Endothelial cell of umbilical vein (primary cell): ENCODE measurements at regions not wholly inside any gene's neighbourhood (a gene's known extent, or its start where the extent isn't known, plus 50 kb on each side); places are given as distances from the start of the nearest gene placed in this dataset.

Source experiments
- BruUV-seq: library from RNA; stranded (reverse); fragments of 400-500 nt; replicated peaks from 2 replicates; lab custom pipeline; 2021; lab: Mats Ljungman, UMichigan
- CTCF ChIA-PET: fragments of 300-600, 350-600 bp; sonication (Branson Sonifier 250); formaldehyde crosslinking; loops from one replicate; lab custom pipeline; 2021; ENCODE audit warnings: antibody characterized with exemption, inconsistent platforms; lab: Charles Lee
- POLR2A ChIA-PET: fragments of 300-600, 350-600 bp; sonication (Branson Sonifier 250); formaldehyde crosslinking; loops from one replicate; lab custom pipeline; 2021; ENCODE audit warnings: antibody characterized with exemption, inconsistent platforms; lab: Charles Lee
- DNase-seq: peaks from one replicate; pipeline ENCODE4 v3.0.0-alpha.2; 2011; ENCODE audit warnings: low read depth, low spot score
- FAIRE-seq: peaks from 2 replicates; lab custom pipeline; 2011; peaks lifted over from hg19 to GRCh38; lab: Jason Lieb, UNC
- H2AFZ ChIP-seq: 2 replicates; pipeline ENCODE4 v1.6.0; 2012; ENCODE audit warnings: low read depth, low read length, control low read depth, inconsistent platforms
- H3K27ac ChIP-seq: 2 replicates; pipeline ENCODE4 v1.5.1; 2011; ENCODE audit warnings: low read depth, mild to moderate bottlenecking, control low read depth, low read length, moderate library complexity; ENCODE audit not compliant: insufficient read depth
- H3K27me3 ChIP-seq, 2 experiments: 2 replicates each; pipeline versions ENCODE4 v1.6.0 to v1.6.1; 2011; ENCODE audit warnings: low read length in 2 of 2, mixed read lengths in 1 of 2; ENCODE audit not compliant: control insufficient read depth in 2 of 2, insufficient read depth in 2 of 2
- H3K36me3 ChIP-seq, 2 experiments: 2 replicates in 1 of 2; 3 replicates in 1 of 2; pipeline ENCODE4 v1.5.1; 2011; ENCODE audit warnings: low read length in 2 of 2, mild to moderate bottlenecking in 1 of 2, moderate library complexity in 1 of 2; ENCODE audit not compliant: control insufficient read depth in 2 of 2, insufficient read depth in 2 of 2; ENCODE audit errors: extremely low read depth in 1 of 2
- H3K4me1 ChIP-seq: 3 replicates; pipeline ENCODE4 v1.5.1; 2011; ENCODE audit warnings: mild to moderate bottlenecking, low read length; ENCODE audit not compliant: control insufficient read depth, insufficient read depth; ENCODE audit errors: extremely low read depth
- H3K4me2 ChIP-seq: 2 replicates; pipeline ENCODE4 v1.6.1; 2011; ENCODE audit warnings: low read length, control low read depth, mixed read lengths; ENCODE audit not compliant: insufficient read depth
- H3K4me3 ChIP-seq, 3 experiments: fragments of 200-600 bp in 1 of 3; sonication (generic), shearing (Covaris generic) in 1 of 3; replicated peaks in 1 of 3; 2 replicates each; pipeline ENCODE4 v1.5.1; 2011 to 2016; ENCODE audit warnings: control low read depth in 3 of 3, low read length in 3 of 3, mild to moderate bottlenecking in 2 of 3, inconsistent platforms in 1 of 3, low read depth in 1 of 3, moderate library complexity in 1 of 3; ENCODE audit not compliant: insufficient read depth in 1 of 3
- H3K79me2 ChIP-seq: 2 replicates; pipeline ENCODE4 v1.6.0; 2012; ENCODE audit warnings: low read length, inconsistent platforms; ENCODE audit not compliant: control insufficient read depth, insufficient read depth
- H3K9ac ChIP-seq: replicated peaks from 2 replicates; pipeline ENCODE3; 2011; ENCODE audit warnings: low read length, control low read depth; ENCODE audit not compliant: insufficient read depth; ENCODE audit errors: extremely low read depth
- H3K9me1 ChIP-seq: replicated peaks from 3 replicates; pipeline ENCODE4 v1.6.0; 2011; ENCODE audit warnings: mild to moderate bottlenecking, low read length; ENCODE audit not compliant: control insufficient read depth, insufficient read depth; ENCODE audit errors: extremely low read depth
- H3K9me3 ChIP-seq: replicated peaks from 2 replicates; pipeline ENCODE4 v1.5.1; 2012; ENCODE audit warnings: low read length, inconsistent platforms; ENCODE audit not compliant: control insufficient read depth, insufficient read depth
- H4K20me1 ChIP-seq: replicated peaks from 2 replicates; pipeline ENCODE3; 2011; ENCODE audit warnings: mild to moderate bottlenecking, low read length; ENCODE audit not compliant: control insufficient read depth, insufficient read depth; ENCODE audit errors: extremely low read depth
- EZH2 ChIP-seq: IDR thresholded peaks from 2 replicates; pipeline ENCODE4 v1.6.1; 2012; ENCODE audit warnings: borderline replicate concordance, low read depth, mild to moderate bottlenecking, moderate library complexity, low read length, inconsistent platforms; ENCODE audit not compliant: severe bottlenecking
- FOS ChIP-seq: IDR thresholded peaks from 2 replicates; pipeline ENCODE4 v1.6.1; 2011; ENCODE audit warnings: mild to moderate bottlenecking, low read length, moderate library complexity, borderline replicate concordance; ENCODE audit not compliant: insufficient read depth
- GATA2 ChIP-seq: IDR thresholded peaks from 2 replicates; pipeline ENCODE4 v1.7.0; 2011; ENCODE audit warnings: low read depth, mild to moderate bottlenecking, moderate library complexity, mixed read lengths, low read length; ENCODE audit not compliant: insufficient read length, insufficient read depth
- JUN ChIP-seq: IDR thresholded peaks from 2 replicates; pipeline ENCODE4 v1.6.1; 2011; ENCODE audit warnings: borderline replicate concordance, low read depth; ENCODE audit not compliant: insufficient read length, insufficient read depth
- MYC ChIP-seq: IDR thresholded peaks from one replicate; pipeline ENCODE4 v1.6.1; 2011; ENCODE audit warnings: mild to moderate bottlenecking, low read depth, low read length
- POLR2A ChIP-seq: IDR thresholded peaks from 2 replicates; pipeline ENCODE4 v1.6.1; 2012; ENCODE audit warnings: low read depth, mild to moderate bottlenecking, control low read depth, low read length
- POLR2AphosphoS5 ChIP-seq: IDR thresholded peaks from 2 replicates; pipeline ENCODE4 v1.6.1; 2012; ENCODE audit warnings: low read depth, mild to moderate bottlenecking, control low read depth, low read length, moderate library complexity; ENCODE audit not compliant: insufficient read depth
- dilution Hi-C: fragments of 300-500 bp; cut with MboI; formaldehyde crosslinking; loops from one replicate; pipeline ENCODE4 v1.15.0; 2019; ENCODE audit warnings: low sequenced_read_pairs; ENCODE audit not compliant: extremely low pct_ligation_motif_present
- intact Hi-C: fragments of 100-400 bp; cut with micrococcal nuclease; formaldehyde crosslinking; loops from one replicate; pipeline ENCODE4 v1.10.0; 2022
- TF ChIP-seq, protein P1 (sequence below), 2 donors: IDR thresholded peaks; 1 replicate in 1 of 2; 2 replicates in 1 of 2; pipeline ENCODE4 v1.5.1; 2011; ENCODE audit warnings: low read length in 2 of 2, mild to moderate bottlenecking in 2 of 2, moderate library complexity in 2 of 2, control low read depth in 1 of 2, inconsistent platforms in 1 of 2, low read depth in 1 of 2; ENCODE audit not compliant: insufficient read depth in 1 of 2; ENCODE audit errors: extremely low read depth in 1 of 2
- TF ChIP-seq, protein P2 (sequence below): IDR thresholded peaks from 2 replicates; pipeline ENCODE4 v1.6.1; 2011; ENCODE audit not compliant: insufficient read depth, insufficient read length

DNA sequence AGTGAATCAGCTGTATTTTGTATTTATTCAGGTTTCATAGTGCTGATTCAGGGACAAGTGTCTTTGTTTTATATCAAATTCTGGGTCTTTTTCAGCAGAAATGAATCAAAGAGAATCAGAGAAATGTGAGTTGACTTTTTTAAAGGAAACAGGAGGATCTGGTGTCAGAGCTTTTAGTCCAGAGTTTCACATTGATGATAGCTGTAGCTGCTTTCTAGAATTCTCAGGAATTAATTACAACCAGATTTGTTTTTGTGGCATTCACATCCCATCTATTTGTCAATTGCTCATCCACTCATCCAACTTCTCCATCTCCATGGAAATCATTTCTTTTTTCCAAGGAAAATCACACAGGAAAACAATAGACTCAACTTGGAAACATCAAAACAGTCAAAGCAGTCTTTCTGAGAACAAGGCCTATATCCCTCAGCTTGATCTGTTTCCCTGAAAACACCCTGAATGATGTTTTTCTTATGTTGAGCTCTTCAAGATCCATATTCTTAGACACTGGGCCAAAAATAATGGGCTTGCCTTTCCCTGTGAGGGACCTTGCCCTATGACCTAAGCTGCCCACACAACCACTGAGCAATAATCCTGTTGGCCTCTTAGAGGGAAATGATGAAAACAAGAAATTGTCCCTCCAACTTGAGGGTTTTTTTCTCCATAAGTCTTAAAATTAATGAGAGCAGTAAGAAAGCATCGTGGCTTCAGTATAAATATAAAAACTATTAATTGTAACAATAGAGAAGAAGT is 249.5 kb upstream of the FN1 start:
- no TSS peak for BruUV-seq
- FAIRE-seq (peak; percentile 43), DNase-seq (no peak)
- TF ChIP-seq GATA2 (no peak), FOS (no peak), JUN (no peak), MYC (no peak), POLR2AphosphoS5 (no peak), POLR2A (no peak), EZH2 (no peak)
- TF ChIP-seq, protein P1, sequence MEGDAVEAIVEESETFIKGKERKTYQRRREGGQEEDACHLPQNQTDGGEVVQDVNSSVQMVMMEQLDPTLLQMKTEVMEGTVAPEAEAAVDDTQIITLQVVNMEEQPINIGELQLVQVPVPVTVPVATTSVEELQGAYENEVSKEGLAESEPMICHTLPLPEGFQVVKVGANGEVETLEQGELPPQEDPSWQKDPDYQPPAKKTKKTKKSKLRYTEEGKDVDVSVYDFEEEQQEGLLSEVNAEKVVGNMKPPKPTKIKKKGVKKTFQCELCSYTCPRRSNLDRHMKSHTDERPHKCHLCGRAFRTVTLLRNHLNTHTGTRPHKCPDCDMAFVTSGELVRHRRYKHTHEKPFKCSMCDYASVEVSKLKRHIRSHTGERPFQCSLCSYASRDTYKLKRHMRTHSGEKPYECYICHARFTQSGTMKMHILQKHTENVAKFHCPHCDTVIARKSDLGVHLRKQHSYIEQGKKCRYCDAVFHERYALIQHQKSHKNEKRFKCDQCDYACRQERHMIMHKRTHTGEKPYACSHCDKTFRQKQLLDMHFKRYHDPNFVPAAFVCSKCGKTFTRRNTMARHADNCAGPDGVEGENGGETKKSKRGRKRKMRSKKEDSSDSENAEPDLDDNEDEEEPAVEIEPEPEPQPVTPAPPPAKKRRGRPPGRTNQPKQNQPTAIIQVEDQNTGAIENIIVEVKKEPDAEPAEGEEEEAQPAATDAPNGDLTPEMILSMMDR (IDR thresholded peaks at IDR 0.05; ENCODE audit: extremely low read depth in 1 of 2, insufficient read depth in 1 of 2, low read depth in 1 of 2, low read length in 2 of 2): no peak
- TF ChIP-seq, protein P2, sequence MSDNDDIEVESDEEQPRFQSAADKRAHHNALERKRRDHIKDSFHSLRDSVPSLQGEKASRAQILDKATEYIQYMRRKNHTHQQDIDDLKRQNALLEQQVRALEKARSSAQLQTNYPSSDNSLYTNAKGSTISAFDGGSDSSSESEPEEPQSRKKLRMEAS: no peak
- Histone ChIP-seq H2AFZ (no peak overlapping the region), H3K36me3 (peaks cover 6% of the 10 kb centered on the region in 2 experiments), H4K20me1 (no peaks in the 10 kb centered on the region), H3K79me2 (no peaks in the 10 kb centered on the region), H3K4me3 (no peak overlapping the region), H3K4me2 (no peak overlapping the region), H3K4me1 (no peaks in the 10 kb centered on the region), H3K9me3 (no peaks in the 10 kb centered on the region), H3K9me1 (no peaks in the 10 kb centered on the region), H3K27me3 (no peaks in the 10 kb centered on the region), H3K9ac (no peak overlapping the region), H3K27ac (no peak overlapping the region)
- CTCF ChIA-PET: interaction anchor here (1.1 kb wide), 2 partner anchors 8 to 230 kb away, joined by 5 read pairs; no protein-coding TSS in a partner anchor
- dilution Hi-C loops: no loop called here
- intact Hi-C loops: no loop called here
- POLR2A ChIA-PET: interaction anchor here (1.2 kb wide), 1 partner anchor 8 kb away, joined by 3 read pairs; no protein-coding TSS in a partner anchor
